MM.1S (cell line): ENCODE measurements at regions not wholly inside any gene's neighbourhood (a gene's known extent, or its start where the extent isn't known, plus 50 kb on each side); places are given as distances from the start of the nearest gene placed in this dataset.

Source experiments
- DNase-seq: peaks from one replicate; pipeline ENCODE4 v3.0.0-alpha.2; 2015
- H2AFZ ChIP-seq: fragments of 300-600 bp; sonication (generic); 2 replicates; pipeline ENCODE4 v1.6.0; 2016; ENCODE audit warnings: antibody characterized with exemption, low read length
- H3F3A ChIP-seq: fragments of 300-600 bp; sonication (generic); 2 replicates; pipeline ENCODE4 v1.6.1; 2016; ENCODE audit warnings: mild to moderate bottlenecking, antibody characterized with exemption, low read length, moderate library complexity, mixed read lengths; ENCODE audit not compliant: insufficient read depth
- H3K27ac ChIP-seq: fragments of 300-600 bp; sonication (generic); 2 replicates; pipeline ENCODE4 v1.5.1; 2016; ENCODE audit warnings: mild to moderate bottlenecking, low read length
- H3K27me3 ChIP-seq: fragments of 300-600 bp; sonication (generic); replicated peaks from 2 replicates; pipeline ENCODE4 v1.6.0; 2016; ENCODE audit warnings: low read length; ENCODE audit not compliant: insufficient read depth
- H3K36me3 ChIP-seq: fragments of 300-600 bp; sonication (generic); replicated peaks from 2 replicates; pipeline ENCODE4 v1.6.1; 2016; ENCODE audit warnings: mild to moderate bottlenecking, low read length, mixed read lengths; ENCODE audit not compliant: insufficient read depth
- H3K4me1 ChIP-seq: fragments of 300-600 bp; sonication (generic); 2 replicates; pipeline ENCODE4 v1.6.1; 2016; ENCODE audit warnings: low read length, mixed read lengths
- H3K4me2 ChIP-seq: fragments of 300-600 bp; sonication (generic); 2 replicates; pipeline ENCODE4 v1.6.0; 2016; ENCODE audit warnings: low read depth, low read length
- H3K4me3 ChIP-seq: fragments of 300-600 bp; sonication (generic); 2 replicates; pipeline ENCODE4 v1.5.1; 2016; ENCODE audit warnings: low read length, mixed read lengths
- H3K79me2 ChIP-seq: fragments of 300-600 bp; sonication (generic); 2 replicates; pipeline ENCODE4 v1.6.1; 2016; ENCODE audit warnings: mixed run types, low read length, mixed read lengths
- H3K9ac ChIP-seq: fragments of 300-600 bp; sonication (generic); 2 replicates; pipeline ENCODE4 v1.6.1; 2016; ENCODE audit warnings: low read length, mixed read lengths
- H3K9me2 ChIP-seq: fragments of 300-600 bp; sonication (generic); replicated peaks from 2 replicates; pipeline ENCODE4 v1.6.1; 2016; ENCODE audit warnings: mild to moderate bottlenecking, low read length, mixed read lengths; ENCODE audit not compliant: insufficient read depth
- H3K9me3 ChIP-seq: fragments of 300-600 bp; sonication (generic); replicated peaks from 2 replicates; pipeline ENCODE4 v1.6.1; 2016; ENCODE audit warnings: mild to moderate bottlenecking, low read length, mixed read lengths; ENCODE audit not compliant: insufficient read depth
- H4K20me1 ChIP-seq: fragments of 300-600 bp; sonication (generic); 2 replicates; pipeline ENCODE4 v1.6.1; 2016; ENCODE audit warnings: mild to moderate bottlenecking, low read length, moderate library complexity, mixed read lengths; ENCODE audit not compliant: insufficient read depth
- CTCF ChIP-seq: fragments of 300-600 bp; sonication (generic); IDR thresholded peaks from 2 replicates; pipeline ENCODE4 v1.5.1; 2016; ENCODE audit warnings: antibody characterized with exemption, low read length, mixed read lengths
- EZH2 ChIP-seq: fragments of 300-600 bp; sonication (generic); optimal IDR thresholded peaks from 2 replicates; pipeline ENCODE3; 2017; ENCODE audit warnings: low read depth, mild to moderate bottlenecking, antibody characterized with exemption, low read length, mixed read lengths
- EZH2phosphoT487 ChIP-seq: fragments of 300-600 bp; sonication (generic); IDR thresholded peaks from 2 replicates; pipeline ENCODE4 v1.6.1; 2018; ENCODE audit warnings: antibody characterized with exemption, low read length

- TF ChIP-seq EZH2phosphoT487 (no peak), EZH2 (no peak), CTCF (no peak)
- Histone ChIP-seq H4K20me1 (no peaks in the 10 kb centered on the region), H3K9me2 (no peaks in the 10 kb centered on the region; the same call in 1 of the 2 replicates), H3K4me1 (no peaks in the 10 kb centered on the region), H3K9ac (no peak overlapping the region), H2AFZ (no peak overlapping the region), H3K9me3 (no peaks in the 10 kb centered on the region), H3K4me3 (no peak overlapping the region), H3K4me2 (no peak overlapping the region), H3K36me3 (no peaks in the 10 kb centered on the region), H3F3A (no peaks in the 10 kb centered on the region), H3K27ac (no peak overlapping the region), H3K79me2 (no peaks in the 10 kb centered on the region), H3K27me3 (no peaks in the 10 kb centered on the region)
- DNase-seq = no peak
These were observed 165.0 kb downstream of the RBM46 start for GRCh38 chr4:154946113-154946512.

DNA sequence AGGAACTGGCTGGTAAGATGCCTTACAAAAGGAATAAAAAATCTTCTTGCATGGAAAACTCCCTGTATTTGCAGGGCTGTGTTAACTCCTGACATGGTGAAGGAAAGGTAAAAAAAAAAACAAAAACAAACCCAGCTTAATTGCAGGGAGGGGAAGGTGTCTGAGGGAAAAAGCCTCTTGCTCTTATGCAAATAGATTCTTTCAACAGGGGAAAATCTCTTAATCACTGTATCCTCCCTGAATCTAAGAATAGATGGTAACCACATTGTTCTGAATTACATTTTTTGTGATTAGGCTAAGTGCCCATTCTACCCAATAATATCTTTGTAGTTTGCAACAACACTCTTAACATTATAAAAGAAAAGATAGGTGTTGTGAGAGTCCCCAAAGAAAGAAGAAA lies 172.6 kb downstream of the RBM46 start:
- Histone ChIP-seq H3K27ac (no peak overlapping the region), H3K79me2 (no peaks in the 10 kb centered on the region), H3K9ac (no peak overlapping the region), H3K9me2 (no peaks in the 10 kb centered on the region), H3K36me3 (no peaks in the 10 kb centered on the region), H3K4me1 (no peaks in the 10 kb centered on the region), H4K20me1 (no peaks in the 10 kb centered on the region), H3K9me3 (no peaks in the 10 kb centered on the region), H3K4me2 (no peak overlapping the region), H3F3A (no peaks in the 10 kb centered on the region), H3K27me3 (no peaks in the 10 kb centered on the region), H2AFZ (no peak overlapping the region), H3K4me3 (no peak overlapping the region)
- no peak for TF ChIP-seq EZH2phosphoT487
- TF ChIP-seq CTCF = no peak
- no peak for TF ChIP-seq EZH2
- no peak for DNase-seq

DNA sequence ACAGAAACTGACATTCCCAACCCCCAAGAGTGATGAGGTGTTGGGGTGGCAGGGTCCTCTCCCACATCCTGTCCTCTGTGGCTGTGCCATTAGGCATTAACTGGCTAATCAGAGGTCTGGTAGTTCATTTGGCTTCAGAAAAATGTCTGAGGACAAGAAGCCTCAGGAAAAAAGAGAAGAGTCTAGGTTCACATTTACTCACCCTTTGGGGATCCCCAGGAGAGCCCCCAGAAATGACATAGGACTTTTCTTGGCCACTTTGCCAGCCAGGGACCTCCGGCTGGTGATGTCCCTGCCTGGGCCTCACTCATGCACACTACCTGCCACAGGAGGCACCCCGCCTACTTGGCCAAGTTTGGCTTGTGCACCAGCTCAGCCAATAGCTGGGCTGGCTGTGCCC lies 173.0 kb downstream of the RBM46 start:
- no peak for DNase-seq
- Histone ChIP-seq H3K27ac (no peak overlapping the region), H3K9ac (no peak overlapping the region), H3K4me2 (no peak overlapping the region), H3K27me3 (no peaks in the 10 kb centered on the region), H3K36me3 (no peaks in the 10 kb centered on the region), H3K9me3 (no peaks in the 10 kb centered on the region), H3K9me2 (no peaks in the 10 kb centered on the region), H3K79me2 (no peaks in the 10 kb centered on the region), H3K4me3 (no peak overlapping the region), H3F3A (no peaks in the 10 kb centered on the region), H3K4me1 (no peaks in the 10 kb centered on the region), H4K20me1 (no peaks in the 10 kb centered on the region), H2AFZ (no peak overlapping the region)
- TF ChIP-seq EZH2 = no peak

GRCh38 chr4:154958121-154958520 lies 177.0 kb downstream of the RBM46 start:
- no peak overlapping the region for H3K9ac ChIP-seq
- H3K9me2 ChIP-seq = no peaks in the 10 kb centered on the region
- no peak for TF ChIP-seq EZH2
- TF ChIP-seq CTCF = no peak
- TF ChIP-seq EZH2phosphoT487 = no peak
- H3K9me3 ChIP-seq = no peaks in the 10 kb centered on the region
- H3K79me2 ChIP-seq = no peaks in the 10 kb centered on the region
- no peak for DNase-seq
- no peaks in the 10 kb centered on the region for H3K4me1 ChIP-seq
- no peaks in the 10 kb centered on the region for H4K20me1 ChIP-seq
- no peaks in the 10 kb centered on the region for H3F3A ChIP-seq
- H3K4me3 ChIP-seq = no peak overlapping the region
- H3K36me3 ChIP-seq = no peaks in the 10 kb centered on the region
- no peak overlapping the region for H2AFZ ChIP-seq
- H3K4me2 ChIP-seq = no peak overlapping the region
- no peaks in the 10 kb centered on the region for H3K27me3 ChIP-seq
- H3K27ac ChIP-seq = no peak overlapping the region
